ENCODE measurements at regions not wholly inside any gene's neighbourhood (a gene's known extent, or its start where the extent isn't known, plus 50 kb on each side); places are given as distances from the start of the nearest gene placed in this dataset.

DNA sequence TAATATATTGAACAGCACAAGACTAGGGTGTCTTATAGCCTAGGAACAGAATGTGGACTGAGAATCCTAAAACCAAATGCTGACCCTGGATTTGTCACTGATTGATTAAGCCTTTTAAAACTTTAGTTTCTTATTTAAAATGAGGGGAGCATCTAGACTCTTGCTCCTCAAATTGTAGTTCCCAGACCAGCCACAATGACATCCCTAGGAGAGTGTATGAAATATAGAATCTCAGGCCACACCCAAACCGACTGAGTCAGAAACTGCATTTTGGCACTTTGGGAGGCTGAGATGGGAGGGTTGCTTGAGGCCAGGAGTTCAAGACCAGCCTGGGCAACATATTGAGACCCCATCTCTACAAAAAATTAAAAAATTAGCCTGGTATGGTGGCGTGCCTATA, 287.8 kb upstream of the UMPS start:
- FAIRE-seq (no peak), DNase-seq (ENCODE audit: low read depth in 1 of 2, low spot score in 2 of 2) (no peak)
- H2BK120ac ChIP-seq (replicated peaks; ENCODE audit: low read depth, low read length) = no peak overlapping the region
- no peak overlapping the region for H3K4ac ChIP-seq (replicated peaks; ENCODE audit: insufficient read length, low read depth, low read length)
- H2BK5ac ChIP-seq (ENCODE audit: low read depth, low read length) = no peak overlapping the region
- no peak overlapping the region for H3K4me2 ChIP-seq (ENCODE audit: insufficient read depth in 1 of 2, low read depth in 2 of 2, low read length in 2 of 2)
- H3K79me1 ChIP-seq (ENCODE audit: low read depth, low read length) = no peaks in the 10 kb centered on the region
- H3K27me3 ChIP-seq (replicated peaks in 1 of 4; ENCODE audit: control insufficient read depth in 3 of 4, extremely low read depth in 1 of 4, insufficient read depth in 3 of 4, low read length in 3 of 4) = no peaks in the 10 kb centered on the region
- H4K20me1 ChIP-seq (replicated peaks in 1 of 2; ENCODE audit: control insufficient read depth in 1 of 2, insufficient read depth in 2 of 2, low read length in 2 of 2) = no peaks in the 10 kb centered on the region
- no peak overlapping the region for H2BK20ac ChIP-seq (ENCODE audit: low read length)
- H3K18ac ChIP-seq (ENCODE audit: extremely low read depth, low read length) = no peak overlapping the region
- 93% methylated on average over 2 of the region's 2 CpGs; no CpG with 5 or more reads in 1 of the 2 experiments for WGBS, 2 experiments (ENCODE audit: extremely low coverage in 1 of 2, insufficient coverage in 1 of 2, insufficient read length in 1 of 2, insufficient replicate concordance in 2 of 2, low coverage in 1 of 2, low lambda C conversion rate in 2 of 2, missing lambda C conversion rate in 1 of 2)
- no peak overlapping the region for H3K9ac ChIP-seq (replicated peaks in 1 of 4; ENCODE audit: extremely low read depth in 1 of 4, low read depth in 3 of 4, low read length in 3 of 4)
- no peak overlapping the region for H2AK5ac ChIP-seq (ENCODE audit: low read depth, low read length)
- H4K5ac ChIP-seq (ENCODE audit: insufficient read length, low read depth, low read length) = no peak overlapping the region
- no peaks in the 10 kb centered on the region for H3K9me3 ChIP-seq (ENCODE audit: insufficient read depth in 2 of 2, low read depth in 1 of 2, low read length in 1 of 2)
- no peak overlapping the region for H3K14ac ChIP-seq (ENCODE audit: insufficient read length)
- H3K4me3 ChIP-seq (ENCODE audit: extremely low read depth in 1 of 4, insufficient read depth in 2 of 4, low read depth in 3 of 4, low read length in 4 of 4) = no peak overlapping the region
- no peak overlapping the region for H3K56ac ChIP-seq (replicated peaks; ENCODE audit: insufficient read length, low read depth, low read length)
- no peak overlapping the region for H3K23ac ChIP-seq (ENCODE audit: insufficient read length)
- no peak overlapping the region for H2BK15ac ChIP-seq (ENCODE audit: low read length)
- no peak overlapping the region for H2BK12ac ChIP-seq (ENCODE audit: low read depth, low read length)
- no peaks in the 10 kb centered on the region for H3K36me3 ChIP-seq (ENCODE audit: control insufficient read depth in 2 of 4, insufficient read depth in 4 of 4, low read length in 3 of 4)
- CTCF ChIA-PET (ENCODE audit: partially characterized antibody) = interaction anchor here (1.5 to 2.1 kb wide), 4 partner anchors 9 to 91 kb away, joined by 4 to 9 read pairs (median 6); no protein-coding TSS in a partner anchor
- POLR2A ChIA-PET (ENCODE audit: partially characterized antibody) = no interaction called here
- no peak overlapping the region for H4K91ac ChIP-seq (replicated peaks; ENCODE audit: insufficient read length, low read length)
- H3K4me1 ChIP-seq (replicated peaks in 1 of 4; ENCODE audit: control insufficient read depth in 3 of 4, insufficient read depth in 4 of 4, low read length in 3 of 4) = peaks cover 0 to 3% (median 0%) of the 10 kb centered on the region in 4 experiments; a peak in 2 of 7 replicates
- H4K8ac ChIP-seq (ENCODE audit: extremely low read depth, insufficient read depth, low read length) = no peak overlapping the region
- no peak overlapping the region for H2AFZ ChIP-seq (ENCODE audit: low read length)
- H3K79me2 ChIP-seq (ENCODE audit: control insufficient read depth in 1 of 2, insufficient read depth in 2 of 2, low read length in 2 of 2) = no peaks in the 10 kb centered on the region
- TF ChIP-seq KDM5A (IDR thresholded peaks at IDR 0.05; ENCODE audit: low read length) = no peak
- TF ChIP-seq JUND (IDR thresholded peaks at IDR 0.05; ENCODE audit: low read length) = no peak
- TF ChIP-seq POU5F1 (IDR thresholded peaks at IDR 0.05; ENCODE audit: low read depth, low read length) = no peak
- no peak for TF ChIP-seq KDM4A (IDR thresholded peaks at IDR 0.05; ENCODE audit: low read depth, low read length, severe bottlenecking)
- TF ChIP-seq EP300 (IDR thresholded peaks at IDR 0.05; ENCODE audit: borderline replicate concordance in 1 of 2, low read depth in 2 of 2, low read length in 2 of 2) = no peak
- TF ChIP-seq SAP30 (IDR thresholded peaks at IDR 0.05; ENCODE audit: insufficient read depth, insufficient replicate concordance, low read length) = no peak
- TF ChIP-seq, protein P1, sequence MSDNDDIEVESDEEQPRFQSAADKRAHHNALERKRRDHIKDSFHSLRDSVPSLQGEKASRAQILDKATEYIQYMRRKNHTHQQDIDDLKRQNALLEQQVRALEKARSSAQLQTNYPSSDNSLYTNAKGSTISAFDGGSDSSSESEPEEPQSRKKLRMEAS (IDR thresholded peaks at IDR 0.05) = no peak
- TF ChIP-seq CBX8 (IDR thresholded peaks at IDR 0.05; ENCODE audit: borderline replicate concordance, low read depth, low read length) = no peak
- H3K23me2 ChIP-seq (ENCODE audit: low read depth, low read length) = no peaks in the 10 kb centered on the region; the same call in 1 of the 2 replicates
- H3K27ac ChIP-seq (ENCODE audit: low read depth, low read length) = no peak overlapping the region
